Mesodermal cell (in vitro differentiated cells): ENCODE measurements at regions not wholly inside any gene's neighbourhood (a gene's known extent, or its start where the extent isn't known, plus 50 kb on each side); places are given as distances from the start of the nearest gene placed in this dataset.

ENCODE experiments used
- H3K27ac ChIP-seq: 2 replicates; pipeline ENCODE4 v1.7.0; 2013; ENCODE audit warnings: mild to moderate bottlenecking, low read depth, low read length, moderate library complexity; ENCODE audit not compliant: severe bottlenecking
- H3K36me3 ChIP-seq: 2 replicates; pipeline ENCODE4 v1.7.1; 2013; ENCODE audit warnings: mild to moderate bottlenecking, low read length, moderate library complexity; ENCODE audit not compliant: control insufficient read depth, insufficient read depth
- H3K4me1 ChIP-seq: one replicate; pipeline ENCODE4 v1.7.1; 2013; ENCODE audit warnings: mild to moderate bottlenecking, low read length; ENCODE audit not compliant: insufficient read depth, control insufficient read depth, poor library complexity, severe bottlenecking
- H3K4me3 ChIP-seq: 2 replicates; pipeline ENCODE4 v1.7.0; 2013; ENCODE audit warnings: low read length, control low read depth, mild to moderate bottlenecking; ENCODE audit not compliant: insufficient read depth, poor library complexity, severe bottlenecking; ENCODE audit errors: extremely low read depth
- H3K9me3 ChIP-seq: 2 replicates; pipeline ENCODE4 v1.7.1; 2013; ENCODE audit warnings: mild to moderate bottlenecking, low read length, moderate library complexity; ENCODE audit not compliant: control insufficient read depth
- WGBS, 2 experiments: methylation state at CpG; one replicate each; pipeline ENCODE4 v1.1.5; 2013; ENCODE audit warnings: missing lambda C conversion rate in 2 of 2; ENCODE audit not compliant: insufficient coverage in 2 of 2; 5-methylcytosine and 5-hydroxymethylcytosine counted together

DNA sequence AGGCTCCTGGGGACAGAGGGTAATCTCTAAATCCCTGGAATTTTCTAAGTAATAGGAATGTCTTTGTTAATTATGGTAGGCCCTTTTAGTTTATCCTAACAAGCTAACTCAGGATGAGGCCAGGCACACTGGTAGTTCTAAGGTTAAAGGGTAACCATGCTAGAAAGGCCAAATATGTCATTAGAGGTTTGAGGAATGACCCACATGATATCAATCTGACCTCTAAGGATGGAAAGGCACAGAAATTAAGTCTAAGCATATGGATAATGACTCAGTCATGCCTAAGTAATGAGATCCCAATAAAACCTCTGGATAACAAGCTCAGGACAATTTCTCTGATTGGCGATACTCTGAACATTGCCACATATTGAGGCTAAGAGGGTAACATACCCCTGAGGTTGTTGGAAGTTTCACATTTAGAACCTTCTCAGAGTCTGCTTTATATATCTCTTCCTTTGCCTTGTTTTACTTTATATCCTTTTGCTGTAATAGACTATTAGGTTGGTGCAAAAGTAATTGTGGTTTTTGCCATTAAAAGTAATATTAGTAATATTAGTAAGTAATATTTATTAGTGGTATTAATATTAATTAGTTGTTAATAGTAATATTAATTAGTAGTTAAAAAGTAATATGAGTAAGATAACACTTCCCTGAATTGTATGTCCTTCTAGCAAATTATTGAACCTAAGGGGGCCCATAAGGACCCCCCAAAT, 806.3 kb upstream of the GCFC2 start:
- Histone ChIP-seq H3K9me3 (peaks cover 4% of the 10 kb centered on the region), H3K4me1 (no peaks in the 10 kb centered on the region), H3K4me3 (no peak overlapping the region), H3K27ac (no peak overlapping the region), H3K36me3 (no peaks in the 10 kb centered on the region)
- 100% methylated on average over 1 of the region's 1 CpG; no CpG with 5 or more reads in 1 of the 2 experiments for WGBS, 2 experiments

DNA sequence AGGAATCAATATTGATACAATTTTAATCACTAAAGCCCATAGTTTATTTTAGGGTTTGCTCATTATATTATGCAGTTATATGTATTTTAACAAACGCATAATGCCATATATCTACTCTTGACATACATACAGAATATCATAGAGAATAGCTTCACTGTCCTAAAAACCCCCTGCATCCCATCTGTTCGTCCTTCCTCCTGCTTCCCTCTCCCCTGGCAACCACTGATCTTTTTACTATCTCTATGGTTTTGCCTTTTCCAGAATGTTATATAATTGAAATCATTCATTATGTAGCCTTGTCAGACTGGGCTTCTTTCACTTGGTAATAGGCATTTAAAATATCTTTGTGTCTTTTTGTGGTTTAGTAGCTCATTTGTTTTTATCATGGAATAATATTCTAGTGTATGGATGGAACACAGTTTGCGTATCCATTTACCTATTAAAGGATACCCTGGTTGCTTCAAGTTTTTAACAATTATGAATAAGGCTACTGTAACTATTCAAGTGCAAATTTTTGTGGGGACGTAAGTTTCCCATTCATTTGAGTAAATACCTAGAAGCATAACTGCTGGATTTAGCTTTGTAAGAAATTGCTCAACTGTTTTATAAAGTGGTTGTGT, 801.6 kb upstream of the GCFC2 start:
- no CpG with 5 or more reads among the region's 4 CpGs for WGBS, 2 experiments
- H3K9me3 ChIP-seq, result peaks cover under 1% of the 10 kb centered on the region
- no peak overlapping the region for H3K27ac ChIP-seq
- no peaks in the 10 kb centered on the region for H3K36me3 ChIP-seq
- no peaks in the 10 kb centered on the region for H3K4me1 ChIP-seq
- no peak overlapping the region for H3K4me3 ChIP-seq

DNA sequence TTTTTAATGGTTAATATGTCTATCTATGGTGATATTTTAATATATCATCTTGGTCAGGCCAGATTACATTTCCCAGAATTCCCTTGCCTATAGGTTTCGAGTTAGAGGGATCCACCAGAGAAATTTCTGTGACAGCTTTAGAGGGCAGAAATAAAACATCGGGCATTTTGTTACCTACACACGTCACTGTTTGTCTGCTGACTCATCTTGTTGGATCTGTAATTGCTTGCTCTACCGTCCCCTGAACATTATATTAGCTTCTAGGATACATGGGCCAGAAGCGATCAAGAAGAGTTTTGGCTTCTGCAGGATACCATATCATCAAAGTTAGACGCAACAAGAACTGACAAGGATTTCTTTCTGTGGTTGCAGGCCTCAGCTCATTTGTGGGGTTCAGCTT, 795.8 kb upstream of the GCFC2 start:
- H3K4me3 ChIP-seq, result no peak overlapping the region
- H3K4me1 ChIP-seq, result no peaks in the 10 kb centered on the region
- H3K36me3 ChIP-seq, result no peaks in the 10 kb centered on the region
- WGBS, 2 experiments, result 85 to 91% methylated on average over 6 of the region's 6 CpGs
- H3K9me3 ChIP-seq, result no peaks in the 10 kb centered on the region
- H3K27ac ChIP-seq, result no peak overlapping the region

DNA sequence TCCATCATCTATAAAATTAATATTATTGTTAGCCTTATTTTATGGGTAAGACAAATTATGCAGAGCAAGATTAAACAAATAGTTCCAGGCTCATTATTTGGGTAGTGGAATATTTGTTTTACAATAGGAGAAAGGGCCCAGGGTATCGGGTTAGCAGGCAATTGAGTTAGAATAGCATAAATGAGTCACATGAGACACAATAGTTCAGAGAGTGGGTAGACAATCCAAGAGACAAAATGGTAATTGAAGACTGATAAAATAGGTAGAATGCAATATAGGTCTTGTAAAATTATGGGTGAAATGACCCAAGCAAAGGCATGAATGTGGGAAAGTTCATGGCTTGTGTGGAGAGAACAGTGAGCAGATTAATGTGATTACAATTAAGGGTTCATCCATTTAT, 790.9 kb upstream of the GCFC2 start:
- Histone ChIP-seq H3K36me3 (no peaks in the 10 kb centered on the region), H3K4me3 (no peak overlapping the region), H3K9me3 (no peaks in the 10 kb centered on the region), H3K4me1 (no peaks in the 10 kb centered on the region), H3K27ac (no peak overlapping the region)
- 100% methylated on average over 1 of the region's 1 CpG for WGBS, 2 experiments

DNA sequence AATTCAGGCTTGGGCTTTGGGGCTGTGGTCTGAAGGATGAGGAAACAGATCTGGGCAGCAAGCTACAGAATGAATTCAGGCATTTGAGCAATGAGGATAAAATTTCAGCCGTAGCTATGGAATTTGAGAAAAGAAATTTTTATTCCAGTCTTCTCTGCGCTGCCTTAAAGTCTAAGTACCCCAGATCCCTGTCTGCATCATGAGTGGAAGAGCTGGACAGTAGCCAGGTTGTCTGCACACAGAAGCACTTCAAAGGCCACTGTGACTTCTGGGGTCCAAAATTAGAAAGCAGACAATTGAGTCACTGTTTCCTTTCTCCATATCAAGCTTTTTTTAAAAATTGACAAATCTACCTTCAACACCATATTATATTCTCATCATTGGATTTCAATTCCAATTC, 787.6 kb upstream of the GCFC2 start:
- H3K4me1 ChIP-seq, result no peaks in the 10 kb centered on the region
- no peak overlapping the region for H3K27ac ChIP-seq
- H3K4me3 ChIP-seq, result no peak overlapping the region
- H3K36me3 ChIP-seq, result no peaks in the 10 kb centered on the region
- WGBS, 2 experiments, result 84 to 94% methylated on average over 2 of the region's 2 CpGs
- no peaks in the 10 kb centered on the region for H3K9me3 ChIP-seq

DNA sequence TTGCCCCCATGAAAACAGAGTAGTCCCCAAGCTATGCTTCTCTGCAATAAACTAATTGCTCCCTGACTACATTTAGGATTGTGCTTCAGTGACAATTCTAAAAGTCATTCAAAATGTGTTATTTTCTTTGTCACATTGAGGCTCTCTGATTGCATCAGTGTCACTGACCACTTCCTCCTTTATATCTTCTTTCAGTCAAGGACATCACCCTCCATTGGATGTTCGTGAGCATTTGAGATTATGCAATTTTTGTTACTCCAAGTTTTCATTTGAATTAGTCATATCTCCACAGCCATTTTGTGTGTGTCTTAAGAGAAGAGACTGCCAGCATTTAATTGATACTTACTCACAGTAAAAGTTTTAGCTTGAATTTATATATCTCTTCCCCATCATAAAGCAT, 780.8 kb upstream of the GCFC2 start:
- H3K27ac ChIP-seq, result no peak overlapping the region
- no peaks in the 10 kb centered on the region for H3K9me3 ChIP-seq
- no peak overlapping the region for H3K4me3 ChIP-seq
- H3K36me3 ChIP-seq, result no peaks in the 10 kb centered on the region
- no CpG with 5 or more reads among the region's 1 CpG for WGBS, 2 experiments
- no peaks in the 10 kb centered on the region for H3K4me1 ChIP-seq

DNA sequence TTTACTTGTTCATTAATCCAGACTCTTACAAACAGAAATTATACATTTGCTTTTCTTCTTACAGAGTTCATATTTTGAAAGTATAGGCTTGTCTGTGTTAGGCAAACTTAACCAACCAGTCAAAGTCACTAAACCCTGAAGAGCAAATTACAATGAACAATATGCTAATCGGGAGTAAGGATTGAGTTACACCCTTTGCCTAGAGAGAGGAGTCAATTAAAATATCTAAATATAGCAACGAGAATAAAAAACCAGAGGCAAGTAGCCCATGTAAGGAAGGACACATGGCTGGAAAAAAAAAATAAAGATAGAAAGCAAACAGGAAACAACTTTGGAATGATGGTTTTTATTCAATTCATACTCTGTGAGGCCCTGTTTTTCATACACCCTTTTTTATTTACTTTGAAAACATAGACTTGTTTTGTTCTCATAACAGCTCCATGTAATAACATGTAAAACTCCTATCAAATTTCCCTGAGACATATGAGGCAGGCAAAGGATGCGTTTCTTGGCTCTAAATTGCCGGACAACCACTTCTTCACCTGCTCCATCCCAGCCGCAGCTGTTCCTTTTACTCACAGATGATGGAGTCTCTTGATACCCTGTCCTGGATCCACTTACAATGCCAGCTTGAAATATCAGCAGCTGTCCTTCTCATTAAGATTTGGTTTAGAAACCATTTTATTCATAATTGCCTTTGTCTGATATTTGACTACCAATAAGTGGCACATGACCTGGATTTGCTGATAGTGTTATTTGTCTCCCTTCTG, 767.7 kb upstream of the GCFC2 start:
- 97 to 100% methylated on average over 3 of the region's 5 CpGs for WGBS, 2 experiments
- no peaks in the 10 kb centered on the region for H3K9me3 ChIP-seq
- H3K4me1 ChIP-seq, result no peaks in the 10 kb centered on the region
- H3K27ac ChIP-seq, result no peak overlapping the region
- no peak overlapping the region for H3K4me3 ChIP-seq
- H3K36me3 ChIP-seq, result no peaks in the 10 kb centered on the region

DNA sequence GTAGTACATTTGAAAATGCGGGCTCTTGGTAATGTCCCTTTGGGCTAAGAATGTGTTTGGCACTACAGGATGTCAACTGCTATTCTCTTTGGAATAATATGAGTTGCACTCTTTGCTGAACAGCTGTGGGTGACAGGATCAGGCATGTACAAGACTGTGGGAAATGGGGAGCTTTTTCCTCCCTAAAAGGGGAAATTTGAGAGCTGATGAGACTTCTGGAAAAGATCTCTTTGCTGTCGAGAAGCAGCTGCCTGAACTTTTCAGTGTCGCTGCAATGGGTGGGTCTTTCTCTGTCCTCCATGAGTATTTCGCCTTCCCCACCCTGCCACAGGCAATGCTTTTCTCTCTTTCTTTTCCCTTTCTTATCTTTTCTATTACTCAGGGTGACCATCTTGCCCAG, 762.2 kb upstream of the GCFC2 start:
- Histone ChIP-seq H3K4me1 (no peaks in the 10 kb centered on the region), H3K9me3 (no peaks in the 10 kb centered on the region), H3K36me3 (no peaks in the 10 kb centered on the region), H3K27ac (no peak overlapping the region), H3K4me3 (no peak overlapping the region)
- WGBS, 2 experiments, result 88 to 100% methylated on average over 3 to 4 of the region's 4 CpGs

DNA sequence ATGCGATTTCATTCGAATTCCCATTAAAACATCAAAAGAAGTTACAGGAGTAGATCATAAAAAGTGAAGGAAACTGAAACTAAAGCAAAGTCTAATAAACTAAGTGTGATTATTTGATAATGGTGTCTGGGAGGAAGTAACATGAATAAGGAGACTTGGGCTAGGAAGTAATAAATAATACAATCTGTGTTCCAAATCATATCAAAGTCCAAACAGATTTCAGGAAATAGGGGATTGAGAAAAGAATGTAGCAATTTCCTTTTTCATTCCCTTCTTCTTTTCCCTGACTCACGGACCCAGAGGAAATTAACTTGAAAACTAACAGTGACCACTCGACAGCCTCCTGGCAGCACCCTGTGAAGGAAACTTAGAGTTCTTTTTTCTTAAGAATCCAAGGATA, 758.4 kb upstream of the GCFC2 start:
- H3K27ac ChIP-seq, result peak overlapping the region; percentile 20
- 100% methylated on average over 1 to 2 of the region's 4 CpGs for WGBS, 2 experiments

DNA sequence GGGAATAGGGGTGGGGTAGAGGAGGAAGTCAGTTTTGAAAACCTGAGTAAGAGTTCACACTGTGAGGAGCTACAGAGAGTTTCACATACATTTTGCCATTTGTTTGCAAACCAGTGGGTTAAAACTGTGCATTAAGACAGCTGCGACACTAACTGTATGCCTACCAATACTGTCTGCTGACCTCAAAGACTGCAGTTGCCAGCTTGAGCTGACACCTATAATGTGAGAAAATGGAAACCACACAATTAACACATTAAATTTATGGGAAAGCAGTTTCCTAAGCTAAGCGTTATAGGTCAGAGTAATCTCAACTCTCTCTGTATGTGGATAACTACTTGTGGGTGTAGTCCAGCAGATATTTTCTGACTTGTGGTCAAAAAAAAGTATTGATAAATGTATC, 756.6 kb upstream of the GCFC2 start:
- Histone ChIP-seq H3K4me3 (no peak overlapping the region), H3K4me1 (no peaks in the 10 kb centered on the region), H3K9me3 (no peaks in the 10 kb centered on the region), H3K27ac (no peak overlapping the region), H3K36me3 (no peaks in the 10 kb centered on the region)
- WGBS, 2 experiments, result 100% methylated on average over 2 of the region's 2 CpGs; no CpG with 5 or more reads in 1 of the 2 experiments

More for the DNA sequence above, 758.4 kb upstream of the GCFC2 start:
- Histone ChIP-seq H3K9me3 (no peaks in the 10 kb centered on the region), H3K36me3 (no peaks in the 10 kb centered on the region), H3K4me3 (no peak overlapping the region), H3K4me1 (no peaks in the 10 kb centered on the region)
